ENCODE measurements at regions not wholly inside any gene's neighbourhood (a gene's known extent, or its start where the extent isn't known, plus 50 kb on each side); places are given as distances from the start of the nearest gene placed in this dataset.

DNA sequence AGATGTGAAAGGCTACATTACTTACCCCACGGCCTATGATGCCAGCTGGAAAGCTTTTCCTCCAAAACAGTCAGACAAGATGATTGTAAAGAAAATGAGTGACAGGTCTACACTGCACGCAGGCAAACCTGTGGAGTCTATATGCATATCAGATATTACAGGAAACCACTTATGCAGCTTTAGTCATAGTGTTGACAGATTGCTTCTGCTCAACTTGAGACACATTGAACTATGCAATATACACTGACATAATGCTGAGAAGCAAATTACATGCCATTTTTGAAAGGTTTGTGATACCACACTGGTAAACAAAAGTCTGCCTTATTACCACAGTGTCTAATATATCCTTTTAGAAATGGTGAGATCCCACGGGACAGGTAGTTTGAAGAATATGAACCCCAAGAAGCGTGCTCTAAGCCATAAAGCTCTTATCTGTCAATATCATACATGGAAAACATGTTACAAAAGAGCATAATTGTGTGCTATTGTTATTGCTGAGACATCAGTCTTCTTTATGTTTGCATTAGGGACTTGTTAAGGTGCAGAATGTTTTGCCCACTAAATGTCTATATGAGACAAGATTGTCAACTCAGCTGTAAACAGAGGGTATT, 1835.8 kb upstream of the TENM3 start:
- TF ChIP-seq, protein P1, sequence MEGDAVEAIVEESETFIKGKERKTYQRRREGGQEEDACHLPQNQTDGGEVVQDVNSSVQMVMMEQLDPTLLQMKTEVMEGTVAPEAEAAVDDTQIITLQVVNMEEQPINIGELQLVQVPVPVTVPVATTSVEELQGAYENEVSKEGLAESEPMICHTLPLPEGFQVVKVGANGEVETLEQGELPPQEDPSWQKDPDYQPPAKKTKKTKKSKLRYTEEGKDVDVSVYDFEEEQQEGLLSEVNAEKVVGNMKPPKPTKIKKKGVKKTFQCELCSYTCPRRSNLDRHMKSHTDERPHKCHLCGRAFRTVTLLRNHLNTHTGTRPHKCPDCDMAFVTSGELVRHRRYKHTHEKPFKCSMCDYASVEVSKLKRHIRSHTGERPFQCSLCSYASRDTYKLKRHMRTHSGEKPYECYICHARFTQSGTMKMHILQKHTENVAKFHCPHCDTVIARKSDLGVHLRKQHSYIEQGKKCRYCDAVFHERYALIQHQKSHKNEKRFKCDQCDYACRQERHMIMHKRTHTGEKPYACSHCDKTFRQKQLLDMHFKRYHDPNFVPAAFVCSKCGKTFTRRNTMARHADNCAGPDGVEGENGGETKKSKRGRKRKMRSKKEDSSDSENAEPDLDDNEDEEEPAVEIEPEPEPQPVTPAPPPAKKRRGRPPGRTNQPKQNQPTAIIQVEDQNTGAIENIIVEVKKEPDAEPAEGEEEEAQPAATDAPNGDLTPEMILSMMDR (IDR thresholded peaks at IDR 0.05), result no peak
- TF ChIP-seq POLR2A (IDR thresholded peaks at IDR 0.05), result no peak
- no peak for TF ChIP-seq POLR2AphosphoS5 (IDR thresholded peaks at IDR 0.05; ENCODE audit: insufficient read depth in 1 of 2, low read depth in 1 of 2)

All from vagina (tissue), 2 donors.